ENCODE measurements at regions not wholly inside any gene's neighbourhood (a gene's known extent, or its start where the extent isn't known, plus 50 kb on each side); places are given as distances from the start of the nearest gene placed in this dataset.
"Not testable (repeated sequence)": the region's sequence is repeated elsewhere in the genome, so short reads cannot be mapped to it uniquely, and the experiment has no call there.

GRCh38 chr14:53672526-53672925 is 284.1 kb downstream of the BMP4 start:
- DNase-seq (ENCODE audit: low read depth in 2 of 2): no peak

GRCh38 chr14:53670701-53671100 is 285.9 kb downstream of the BMP4 start:
- no peak for DNase-seq (ENCODE audit: low read depth in 2 of 2)

GRCh38 chr14:53668897-53669296 is 287.7 kb downstream of the BMP4 start:
- no peak for DNase-seq (ENCODE audit: low read depth in 2 of 2)

GRCh38 chr14:53663709-53664108 is 292.9 kb downstream of the BMP4 start:
- DNase-seq (ENCODE audit: low read depth in 2 of 2): peak; percentile 18 to 75

- no peak for DNase-seq (ENCODE audit: low read depth in 2 of 2)
Measured at GRCh38 chr14:53655080-53655785, 301.4 kb downstream of the BMP4 start.

- DNase-seq (ENCODE audit: low read depth in 2 of 2): no peak
Measured at GRCh38 chr14:53652068-53652467, 304.6 kb downstream of the BMP4 start.

GRCh38 chr14:53651096-53651740 is 305.4 kb downstream of the BMP4 start:
- no peak for DNase-seq (ENCODE audit: low read depth in 2 of 2)

GRCh38 chr14:53646925-53647324 is 309.7 kb downstream of the BMP4 start:
- DNase-seq (ENCODE audit: low read depth in 2 of 2): peak in 1 of 2 donors; percentile 3

GRCh38 chr14:53640695-53641094 is 315.9 kb downstream of the BMP4 start:
- no peak for DNase-seq (ENCODE audit: low read depth in 2 of 2)

- DNase-seq (ENCODE audit: low read depth in 2 of 2): no peak
Measured at GRCh38 chr14:53638966-53639365, 317.7 kb downstream of the BMP4 start.

- DNase-seq (ENCODE audit: low read depth in 2 of 2): no peak
Measured at GRCh38 chr14:53634793-53635192, 321.8 kb downstream of the BMP4 start.

GRCh38 chr14:53630336-53630735 is 326.3 kb downstream of the BMP4 start:
- peak in 1 of 2 donors; percentile 36 for DNase-seq (ENCODE audit: low read depth in 2 of 2)

- no peak for DNase-seq (ENCODE audit: low read depth in 2 of 2)
Measured at GRCh38 chr14:53628732-53629430, 327.7 kb downstream of the BMP4 start.

- no peak for DNase-seq (ENCODE audit: low read depth in 2 of 2)
Measured at GRCh38 chr14:53628261-53628660, 328.4 kb downstream of the BMP4 start.

- no peak for DNase-seq (ENCODE audit: low read depth in 2 of 2)
Measured at GRCh38 chr14:53626761-53627160, 329.9 kb downstream of the BMP4 start.

- no peak for DNase-seq (ENCODE audit: low read depth in 2 of 2)
Measured at GRCh38 chr14:53622447-53622846, 334.2 kb downstream of the BMP4 start.

- DNase-seq (ENCODE audit: low read depth in 2 of 2): no peak
Measured at GRCh38 chr14:53621921-53622320, 334.7 kb downstream of the BMP4 start.

- DNase-seq (ENCODE audit: low read depth in 2 of 2): no peak
Measured at GRCh38 chr14:53621433-53621832, 335.2 kb downstream of the BMP4 start.

- DNase-seq (ENCODE audit: low read depth in 2 of 2): no peak
Measured at GRCh38 chr14:53620890-53621289, 335.7 kb downstream of the BMP4 start.

- DNase-seq (ENCODE audit: low read depth in 2 of 2): no peak
Measured at GRCh38 chr14:53620317-53620716, 336.3 kb downstream of the BMP4 start.

GRCh38 chr14:53619691-53620231 is 336.9 kb downstream of the BMP4 start:
- no peak for DNase-seq (ENCODE audit: low read depth in 2 of 2)

- not testable (repeated sequence) for DNase-seq (ENCODE audit: low read depth in 2 of 2)
Measured at GRCh38 chr14:53616536-53616935, 340.1 kb downstream of the BMP4 start.

All from lung microvascular endothelial cell (primary cell).